ENCODE measurements at regions not wholly inside any gene's neighbourhood (a gene's known extent, or its start where the extent isn't known, plus 50 kb on each side); places are given as distances from the start of the nearest gene placed in this dataset.

DNA sequence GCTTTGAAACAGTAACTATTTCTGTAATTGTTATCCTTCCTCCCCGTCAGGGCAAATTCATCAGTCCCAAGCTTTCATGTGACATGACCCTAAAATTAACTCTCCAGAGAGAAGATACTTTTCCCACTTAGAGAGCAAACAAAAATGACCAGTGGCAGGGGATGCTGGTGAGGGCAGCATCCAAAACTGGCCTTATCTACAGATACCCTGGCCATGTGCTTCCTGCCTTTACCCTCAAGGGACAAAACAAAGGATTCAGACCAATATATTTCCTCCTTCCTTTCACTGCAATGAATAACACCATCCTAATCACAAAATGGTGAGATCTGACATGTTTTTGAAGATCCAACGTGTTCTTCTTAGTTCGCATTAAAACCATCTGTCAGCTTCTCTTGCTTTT, 267.2 kb downstream of the MAN2A1 start:
- TF ChIP-seq, protein P1, sequence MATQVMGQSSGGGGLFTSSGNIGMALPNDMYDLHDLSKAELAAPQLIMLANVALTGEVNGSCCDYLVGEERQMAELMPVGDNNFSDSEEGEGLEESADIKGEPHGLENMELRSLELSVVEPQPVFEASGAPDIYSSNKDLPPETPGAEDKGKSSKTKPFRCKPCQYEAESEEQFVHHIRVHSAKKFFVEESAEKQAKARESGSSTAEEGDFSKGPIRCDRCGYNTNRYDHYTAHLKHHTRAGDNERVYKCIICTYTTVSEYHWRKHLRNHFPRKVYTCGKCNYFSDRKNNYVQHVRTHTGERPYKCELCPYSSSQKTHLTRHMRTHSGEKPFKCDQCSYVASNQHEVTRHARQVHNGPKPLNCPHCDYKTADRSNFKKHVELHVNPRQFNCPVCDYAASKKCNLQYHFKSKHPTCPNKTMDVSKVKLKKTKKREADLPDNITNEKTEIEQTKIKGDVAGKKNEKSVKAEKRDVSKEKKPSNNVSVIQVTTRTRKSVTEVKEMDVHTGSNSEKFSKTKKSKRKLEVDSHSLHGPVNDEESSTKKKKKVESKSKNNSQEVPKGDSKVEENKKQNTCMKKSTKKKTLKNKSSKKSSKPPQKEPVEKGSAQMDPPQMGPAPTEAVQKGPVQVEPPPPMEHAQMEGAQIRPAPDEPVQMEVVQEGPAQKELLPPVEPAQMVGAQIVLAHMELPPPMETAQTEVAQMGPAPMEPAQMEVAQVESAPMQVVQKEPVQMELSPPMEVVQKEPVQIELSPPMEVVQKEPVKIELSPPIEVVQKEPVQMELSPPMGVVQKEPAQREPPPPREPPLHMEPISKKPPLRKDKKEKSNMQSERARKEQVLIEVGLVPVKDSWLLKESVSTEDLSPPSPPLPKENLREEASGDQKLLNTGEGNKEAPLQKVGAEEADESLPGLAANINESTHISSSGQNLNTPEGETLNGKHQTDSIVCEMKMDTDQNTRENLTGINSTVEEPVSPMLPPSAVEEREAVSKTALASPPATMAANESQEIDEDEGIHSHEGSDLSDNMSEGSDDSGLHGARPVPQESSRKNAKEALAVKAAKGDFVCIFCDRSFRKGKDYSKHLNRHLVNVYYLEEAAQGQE (IDR thresholded peaks at IDR 0.05; ENCODE audit: unreplicated experiment), result no peak
- TF ChIP-seq, protein P2, sequence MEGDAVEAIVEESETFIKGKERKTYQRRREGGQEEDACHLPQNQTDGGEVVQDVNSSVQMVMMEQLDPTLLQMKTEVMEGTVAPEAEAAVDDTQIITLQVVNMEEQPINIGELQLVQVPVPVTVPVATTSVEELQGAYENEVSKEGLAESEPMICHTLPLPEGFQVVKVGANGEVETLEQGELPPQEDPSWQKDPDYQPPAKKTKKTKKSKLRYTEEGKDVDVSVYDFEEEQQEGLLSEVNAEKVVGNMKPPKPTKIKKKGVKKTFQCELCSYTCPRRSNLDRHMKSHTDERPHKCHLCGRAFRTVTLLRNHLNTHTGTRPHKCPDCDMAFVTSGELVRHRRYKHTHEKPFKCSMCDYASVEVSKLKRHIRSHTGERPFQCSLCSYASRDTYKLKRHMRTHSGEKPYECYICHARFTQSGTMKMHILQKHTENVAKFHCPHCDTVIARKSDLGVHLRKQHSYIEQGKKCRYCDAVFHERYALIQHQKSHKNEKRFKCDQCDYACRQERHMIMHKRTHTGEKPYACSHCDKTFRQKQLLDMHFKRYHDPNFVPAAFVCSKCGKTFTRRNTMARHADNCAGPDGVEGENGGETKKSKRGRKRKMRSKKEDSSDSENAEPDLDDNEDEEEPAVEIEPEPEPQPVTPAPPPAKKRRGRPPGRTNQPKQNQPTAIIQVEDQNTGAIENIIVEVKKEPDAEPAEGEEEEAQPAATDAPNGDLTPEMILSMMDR (conservative IDR thresholded peaks at IDR 0.05; ENCODE audit: low read depth in 2 of 2), result no peak
- no peak for TF ChIP-seq EZH2 (IDR thresholded peaks at IDR 0.05; ENCODE audit: low read depth, unreplicated experiment)
- TF ChIP-seq EZH2phosphoT487 (IDR thresholded peaks at IDR 0.05; ENCODE audit: unreplicated experiment), result no peak
- TF ChIP-seq POLR2AphosphoS5 (IDR thresholded peaks at IDR 0.05; ENCODE audit: low read depth), result no peak
- TF ChIP-seq, protein P3, sequence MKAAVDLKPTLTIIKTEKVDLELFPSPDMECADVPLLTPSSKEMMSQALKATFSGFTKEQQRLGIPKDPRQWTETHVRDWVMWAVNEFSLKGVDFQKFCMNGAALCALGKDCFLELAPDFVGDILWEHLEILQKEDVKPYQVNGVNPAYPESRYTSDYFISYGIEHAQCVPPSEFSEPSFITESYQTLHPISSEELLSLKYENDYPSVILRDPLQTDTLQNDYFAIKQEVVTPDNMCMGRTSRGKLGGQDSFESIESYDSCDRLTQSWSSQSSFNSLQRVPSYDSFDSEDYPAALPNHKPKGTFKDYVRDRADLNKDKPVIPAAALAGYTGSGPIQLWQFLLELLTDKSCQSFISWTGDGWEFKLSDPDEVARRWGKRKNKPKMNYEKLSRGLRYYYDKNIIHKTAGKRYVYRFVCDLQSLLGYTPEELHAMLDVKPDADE (IDR thresholded peaks at IDR 0.05), result no peak
- no peak for TF ChIP-seq STAT1 (IDR thresholded peaks at IDR 0.05; ENCODE audit: unreplicated experiment)
- TF ChIP-seq CREB1 (CRISPR knock-in tag; IDR thresholded peaks at IDR 0.05; ENCODE audit: low read depth), result no peak
- TF ChIP-seq ZNF114 (CRISPR knock-in tag; IDR thresholded peaks at IDR 0.05), result no peak
- TF ChIP-seq, protein P4, sequence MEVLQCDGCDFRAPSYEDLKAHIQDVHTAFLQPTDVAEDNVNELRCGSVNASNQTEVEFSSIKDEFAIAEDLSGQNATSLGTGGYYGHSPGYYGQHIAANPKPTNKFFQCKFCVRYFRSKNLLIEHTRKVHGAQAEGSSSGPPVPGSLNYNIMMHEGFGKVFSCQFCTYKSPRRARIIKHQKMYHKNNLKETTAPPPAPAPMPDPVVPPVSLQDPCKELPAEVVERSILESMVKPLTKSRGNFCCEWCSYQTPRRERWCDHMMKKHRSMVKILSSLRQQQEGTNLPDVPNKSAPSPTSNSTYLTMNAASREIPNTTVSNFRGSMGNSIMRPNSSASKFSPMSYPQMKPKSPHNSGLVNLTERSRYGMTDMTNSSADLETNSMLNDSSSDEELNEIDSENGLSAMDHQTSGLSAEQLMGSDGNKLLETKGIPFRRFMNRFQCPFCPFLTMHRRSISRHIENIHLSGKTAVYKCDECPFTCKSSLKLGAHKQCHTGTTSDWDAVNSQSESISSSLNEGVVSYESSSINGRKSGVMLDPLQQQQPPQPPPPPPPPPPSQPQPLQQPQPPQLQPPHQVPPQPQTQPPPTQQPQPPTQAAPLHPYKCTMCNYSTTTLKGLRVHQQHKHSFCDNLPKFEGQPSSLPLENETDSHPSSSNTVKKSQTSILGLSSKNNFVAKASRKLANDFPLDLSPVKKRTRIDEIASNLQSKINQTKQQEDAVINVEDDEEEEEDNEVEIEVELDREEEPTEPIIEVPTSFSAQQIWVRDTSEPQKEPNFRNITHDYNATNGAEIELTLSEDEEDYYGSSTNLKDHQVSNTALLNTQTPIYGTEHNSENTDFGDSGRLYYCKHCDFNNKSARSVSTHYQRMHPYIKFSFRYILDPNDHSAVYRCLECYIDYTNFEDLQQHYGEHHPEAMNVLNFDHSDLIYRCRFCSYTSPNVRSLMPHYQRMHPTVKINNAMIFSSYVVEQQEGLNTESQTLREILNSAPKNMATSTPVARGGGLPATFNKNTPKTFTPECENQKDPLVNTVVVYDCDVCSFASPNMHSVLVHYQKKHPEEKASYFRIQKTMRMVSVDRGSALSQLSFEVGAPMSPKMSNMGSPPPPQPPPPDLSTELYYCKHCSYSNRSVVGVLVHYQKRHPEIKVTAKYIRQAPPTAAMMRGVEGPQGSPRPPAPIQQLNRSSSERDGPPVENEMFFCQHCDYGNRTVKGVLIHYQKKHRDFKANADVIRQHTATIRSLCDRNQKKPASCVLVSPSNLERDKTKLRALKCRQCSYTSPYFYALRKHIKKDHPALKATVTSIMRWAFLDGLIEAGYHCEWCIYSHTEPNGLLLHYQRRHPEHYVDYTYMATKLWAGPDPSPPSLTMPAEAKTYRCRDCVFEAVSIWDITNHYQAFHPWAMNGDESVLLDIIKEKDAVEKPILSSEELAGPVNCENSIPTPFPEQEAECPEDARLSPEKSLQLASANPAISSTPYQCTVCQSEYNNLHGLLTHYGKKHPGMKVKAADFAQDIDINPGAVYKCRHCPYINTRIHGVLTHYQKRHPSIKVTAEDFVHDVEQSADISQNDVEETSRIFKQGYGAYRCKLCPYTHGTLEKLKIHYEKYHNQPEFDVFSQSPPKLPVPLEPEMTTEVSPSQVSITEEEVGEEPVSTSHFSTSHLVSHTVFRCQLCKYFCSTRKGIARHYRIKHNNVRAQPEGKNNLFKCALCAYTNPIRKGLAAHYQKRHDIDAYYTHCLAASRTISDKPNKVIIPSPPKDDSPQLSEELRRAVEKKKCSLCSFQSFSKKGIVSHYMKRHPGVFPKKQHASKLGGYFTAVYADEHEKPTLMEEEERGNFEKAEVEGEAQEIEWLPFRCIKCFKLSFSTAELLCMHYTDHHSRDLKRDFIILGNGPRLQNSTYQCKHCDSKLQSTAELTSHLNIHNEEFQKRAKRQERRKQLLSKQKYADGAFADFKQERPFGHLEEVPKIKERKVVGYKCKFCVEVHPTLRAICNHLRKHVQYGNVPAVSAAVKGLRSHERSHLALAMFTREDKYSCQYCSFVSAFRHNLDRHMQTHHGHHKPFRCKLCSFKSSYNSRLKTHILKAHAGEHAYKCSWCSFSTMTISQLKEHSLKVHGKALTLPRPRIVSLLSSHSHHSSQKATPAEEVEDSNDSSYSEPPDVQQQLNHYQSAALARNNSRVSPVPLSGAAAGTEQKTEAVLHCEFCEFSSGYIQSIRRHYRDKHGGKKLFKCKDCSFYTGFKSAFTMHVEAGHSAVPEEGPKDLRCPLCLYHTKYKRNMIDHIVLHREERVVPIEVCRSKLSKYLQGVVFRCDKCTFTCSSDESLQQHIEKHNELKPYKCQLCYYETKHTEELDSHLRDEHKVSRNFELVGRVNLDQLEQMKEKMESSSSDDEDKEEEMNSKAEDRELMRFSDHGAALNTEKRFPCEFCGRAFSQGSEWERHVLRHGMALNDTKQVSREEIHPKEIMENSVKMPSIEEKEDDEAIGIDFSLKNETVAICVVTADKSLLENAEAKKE (CRISPR knock-in tag; IDR thresholded peaks at IDR 0.05), result no peak
- TF ChIP-seq JUNB (IDR thresholded peaks at IDR 0.05; ENCODE audit: unreplicated experiment), result no peak

All from GM23338 (cell line).